Stimulated activated CD4-positive, alpha-beta T cell treated with anti-CD3 and anti-CD28 coated beads, Interleukin-4, amount 100 ng/mL, for 4 hours (primary cell): ENCODE measurements at regions not wholly inside any gene's neighbourhood (a gene's known extent, or its start where the extent isn't known, plus 50 kb on each side); places are given as distances from the start of the nearest gene placed in this dataset.

Experiments used
- DNase-seq, 2 experiments: peaks; one replicate each; pipeline ENCODE4 v3.0.0-alpha.2; 2020

GRCh38 chr18:24914685-24915084 lies 437.3 kb downstream of the ZNF521 start:
- DNase-seq = no peak

- no peak for DNase-seq
Measured at GRCh38 chr18:24915547-24915946, 436.4 kb downstream of the ZNF521 start.

GRCh38 chr18:24917767-24918166 lies 434.2 kb downstream of the ZNF521 start:
- DNase-seq = no peak

- DNase-seq = no peak
Measured at GRCh38 chr18:24918257-24918656, 433.7 kb downstream of the ZNF521 start.

- no peak for DNase-seq
Measured at GRCh38 chr18:24919181-24919797, 432.7 kb downstream of the ZNF521 start.

GRCh38 chr18:24922491-24922890 lies 429.5 kb downstream of the ZNF521 start:
- no peak for DNase-seq

GRCh38 chr18:24923138-24923537 lies 428.8 kb downstream of the ZNF521 start:
- no peak for DNase-seq

- no peak for DNase-seq
Measured at GRCh38 chr18:24924066-24924716, 427.8 kb downstream of the ZNF521 start.

GRCh38 chr18:24926649-24927048 lies 425.3 kb downstream of the ZNF521 start:
- no peak for DNase-seq

GRCh38 chr18:24928301-24928878 lies 423.6 kb downstream of the ZNF521 start:
- no peak for DNase-seq

GRCh38 chr18:24930478-24930877 lies 421.5 kb downstream of the ZNF521 start:
- no peak for DNase-seq

- no peak for DNase-seq
Measured at GRCh38 chr18:24930971-24931370, 421.0 kb downstream of the ZNF521 start.

- no peak for DNase-seq
Measured at GRCh38 chr18:24933345-24933744, 418.6 kb downstream of the ZNF521 start.

- no peak for DNase-seq
Measured at GRCh38 chr18:24934258-24934932, 417.6 kb downstream of the ZNF521 start.

- DNase-seq = no peak
Measured at GRCh38 chr18:24935008-24935407, 417.0 kb downstream of the ZNF521 start.

- DNase-seq = no peak
Measured at GRCh38 chr18:24935896-24936295, 416.1 kb downstream of the ZNF521 start.

GRCh38 chr18:24936691-24937090 lies 415.3 kb downstream of the ZNF521 start:
- no peak for DNase-seq

- DNase-seq = no peak
Measured at GRCh38 chr18:24937639-24938275, 414.2 kb downstream of the ZNF521 start.

GRCh38 chr18:24940416-24940815 lies 411.6 kb downstream of the ZNF521 start:
- DNase-seq = no peak

- no peak for DNase-seq
Measured at GRCh38 chr18:24941174-24941951, 410.6 kb downstream of the ZNF521 start.

GRCh38 chr18:24942144-24942543 lies 409.8 kb downstream of the ZNF521 start:
- no peak for DNase-seq

- DNase-seq = no peak
Measured at GRCh38 chr18:24947521-24948305, 404.3 kb downstream of the ZNF521 start.
